A673 (cell line): ENCODE measurements at regions not wholly inside any gene's neighbourhood (a gene's known extent, or its start where the extent isn't known, plus 50 kb on each side); places are given as distances from the start of the nearest gene placed in this dataset.

Experiments used
- BruUV-seq: library from RNA; stranded (reverse); fragments of 400-500 nt; replicated peaks from 2 replicates; lab custom pipeline; 2021; lab: Mats Ljungman, UMichigan
- CTCF ChIA-PET: fragments of 300-600 bp; sonication (Branson Sonifier 250); formaldehyde crosslinking; loops from one replicate; lab custom pipeline; 2022; ENCODE audit warnings: antibody characterized with exemption; lab: Charles Lee
- POLR2A ChIA-PET: fragments of 300-600 bp; sonication (Branson Sonifier 250); formaldehyde crosslinking; loops from one replicate; lab custom pipeline; 2022; ENCODE audit warnings: antibody characterized with exemption; ENCODE audit not compliant: low non-redundant PET; lab: Charles Lee
- DNase-seq: peaks from one replicate; pipeline ENCODE4 v3.0.0-alpha.2; 2015; ENCODE audit warnings: low spot score
- H3K27ac ChIP-seq: fragments of 200-600 bp; sonication (generic); 2 replicates; pipeline ENCODE4 v1.5.1; 2016; ENCODE audit warnings: mixed run types, low read depth, mild to moderate bottlenecking, mixed read lengths, antibody characterized with exemption, low read length; ENCODE audit not compliant: poor library complexity, severe bottlenecking
- H3K27me3 ChIP-seq: fragments of 200-600 bp; sonication (generic); replicated peaks from 2 replicates; pipeline ENCODE4 v1.6.1; 2017; ENCODE audit warnings: mixed run types, low read depth, mild to moderate bottlenecking, mixed read lengths, antibody characterized with exemption, low read length; ENCODE audit not compliant: insufficient read depth, poor library complexity
- H3K36me3 ChIP-seq: fragments of 200-600 bp; sonication (generic); 2 replicates; pipeline ENCODE4 v1.6.1; 2016; ENCODE audit warnings: mixed run types, mild to moderate bottlenecking, mixed read lengths, antibody characterized with exemption, low read length; ENCODE audit not compliant: insufficient read depth, poor library complexity, severe bottlenecking
- H3K4me1 ChIP-seq: fragments of 200-600 bp; sonication (generic); 2 replicates; pipeline ENCODE4 v1.6.1; 2017; ENCODE audit warnings: mixed run types, mild to moderate bottlenecking, mixed read lengths, antibody characterized with exemption, low read length; ENCODE audit not compliant: insufficient read depth, poor library complexity, severe bottlenecking
- H3K4me3 ChIP-seq: fragments of 200-600 bp; sonication (generic); 2 replicates; pipeline ENCODE4 v1.5.1; 2016; ENCODE audit warnings: low read depth, mixed run types, mild to moderate bottlenecking, mixed read lengths, low read length; ENCODE audit not compliant: poor library complexity, severe bottlenecking
- H3K9me3 ChIP-seq: fragments of 200-600 bp; sonication (generic); 2 replicates; pipeline ENCODE4 v1.6.1; 2016; ENCODE audit warnings: mixed run types, low read depth, mild to moderate bottlenecking, mixed read lengths, antibody characterized with exemption, low read length; ENCODE audit not compliant: poor library complexity, severe bottlenecking
- CTCF ChIP-seq: fragments of 300-800, 200-600 bp; sonication (generic); conservative IDR thresholded peaks from 2 replicates; pipeline ENCODE4 v1.5.1; 2017; ENCODE audit warnings: low read depth, mild to moderate bottlenecking, antibody characterized with exemption, low read length, moderate library complexity, mixed read lengths
- EZH2 ChIP-seq: fragments of 200-600 bp; sonication (generic); IDR thresholded peaks from 2 replicates; pipeline ENCODE4 v1.6.1; 2017; ENCODE audit warnings: borderline replicate concordance, low read depth, mild to moderate bottlenecking, mixed read lengths, antibody characterized with exemption, low read length; ENCODE audit not compliant: poor library complexity, severe bottlenecking
- intact Hi-C: fragments of 100-400 bp; cut with micrococcal nuclease; formaldehyde crosslinking; loops from one replicate; pipeline ENCODE4 v1.10.0; 2022; ENCODE audit not compliant: unreplicated experiment

GRCh38 chr6:88519301-88520016, 353.3 kb upstream of the CNR1 start:
- Histone ChIP-seq H3K27ac (no peak overlapping the region), H3K4me3 (no peak overlapping the region), H3K4me1 (no peaks in the 10 kb centered on the region), H3K9me3 (no peaks in the 10 kb centered on the region), H3K36me3 (no peaks in the 10 kb centered on the region), H3K27me3 (no peaks in the 10 kb centered on the region)
- CTCF ChIA-PET = no interaction called here
- BruUV-seq = no TSS peak
- intact Hi-C loops = no loop called here
- no peak for DNase-seq
- TF ChIP-seq CTCF (no peak), EZH2 (no peak)
- POLR2A ChIA-PET = no interaction called here

- POLR2A ChIA-PET = no interaction called here
Measured at GRCh38 chr6:88517737-88518136, 351.6 kb upstream of the CNR1 start.

GRCh38 chr6:88513920-88514319, 347.8 kb upstream of the CNR1 start:
- no peaks in the 10 kb centered on the region for H3K36me3 ChIP-seq
- no peaks in the 10 kb centered on the region for H3K4me1 ChIP-seq
- intact Hi-C loops = no loop called here
- TF ChIP-seq EZH2 = no peak
- no peak for TF ChIP-seq CTCF
- H3K27ac ChIP-seq = no peak overlapping the region
- H3K27me3 ChIP-seq = no peaks in the 10 kb centered on the region
- CTCF ChIA-PET = no interaction called here
- DNase-seq = no peak
- H3K9me3 ChIP-seq = no peaks in the 10 kb centered on the region
- POLR2A ChIA-PET = no interaction called here
- no TSS peak for BruUV-seq
- H3K4me3 ChIP-seq = no peak overlapping the region

More at GRCh38 chr6:88517737-88518136, 351.6 kb upstream of the CNR1 start:
- TF ChIP-seq CTCF (no peak), EZH2 (no peak)
- Histone ChIP-seq H3K36me3 (no peaks in the 10 kb centered on the region), H3K4me1 (no peaks in the 10 kb centered on the region), H3K9me3 (no peaks in the 10 kb centered on the region), H3K27ac (no peak overlapping the region), H3K4me3 (no peak overlapping the region), H3K27me3 (no peaks in the 10 kb centered on the region)
- intact Hi-C loops = no loop called here
- DNase-seq = no peak
- no TSS peak for BruUV-seq
- CTCF ChIA-PET = no interaction called here
